GM19324 (cell line): ENCODE measurements at regions not wholly inside any gene's neighbourhood (a gene's known extent, or its start where the extent isn't known, plus 50 kb on each side); places are given as distances from the start of the nearest gene placed in this dataset.

ENCODE experiments used
- ATAC-seq: cut with Tn5 transposase; IDR thresholded peaks from one replicate; pipeline ENCODE4 v1.9.1; 2021; ENCODE audit warnings: mild to moderate bottlenecking, moderate library complexity; ENCODE audit not compliant: unreplicated experiment, low FRiP score

- no peak for ATAC-seq
Measured at GRCh38 chr1:37265786-37266667, 208.4 kb upstream of the ZC3H12A start.

GRCh38 chr1:37267111-37267835, 207.1 kb upstream of the ZC3H12A start:
- no peak for ATAC-seq

- no peak for ATAC-seq
Measured at GRCh38 chr1:37270639-37271038, 203.7 kb upstream of the ZC3H12A start.

- no peak for ATAC-seq
Measured at GRCh38 chr1:37272626-37273025, 201.8 kb upstream of the ZC3H12A start.

GRCh38 chr1:37274486-37274885, 199.9 kb upstream of the ZC3H12A start:
- ATAC-seq, result no peak

- no peak for ATAC-seq
Measured at GRCh38 chr1:37274938-37275631, 199.3 kb upstream of the ZC3H12A start.

- ATAC-seq, result no peak
Measured at GRCh38 chr1:37277366-37277765, 197.0 kb upstream of the ZC3H12A start.

GRCh38 chr1:37281354-37281753, 193.0 kb upstream of the ZC3H12A start:
- ATAC-seq, result no peak

- ATAC-seq, result no peak
Measured at GRCh38 chr1:37282764-37283163, 191.6 kb upstream of the ZC3H12A start.

- ATAC-seq, result no peak
Measured at GRCh38 chr1:37284053-37284452, 190.3 kb upstream of the ZC3H12A start.

- no peak for ATAC-seq
Measured at GRCh38 chr1:37286881-37287280, 187.5 kb upstream of the ZC3H12A start.

GRCh38 chr1:37288900-37289299, 185.5 kb upstream of the ZC3H12A start:
- ATAC-seq, result peak; percentile 94

- no peak for ATAC-seq
Measured at GRCh38 chr1:37290718-37291117, 183.7 kb upstream of the ZC3H12A start.

- ATAC-seq, result no peak
Measured at GRCh38 chr1:37292789-37293188, 181.6 kb upstream of the ZC3H12A start.

GRCh38 chr1:37294096-37294495, 180.3 kb upstream of the ZC3H12A start:
- no peak for ATAC-seq

GRCh38 chr1:37294529-37294928, 179.9 kb upstream of the ZC3H12A start:
- ATAC-seq, result no peak

- no peak for ATAC-seq
Measured at GRCh38 chr1:37298769-37299168, 175.6 kb upstream of the ZC3H12A start.

- ATAC-seq, result no peak
Measured at GRCh38 chr1:37299216-37299615, 175.2 kb upstream of the ZC3H12A start.

GRCh38 chr1:37303884-37304574, 170.4 kb upstream of the ZC3H12A start:
- ATAC-seq, result no peak

- ATAC-seq, result no peak
Measured at GRCh38 chr1:37305108-37305507, 169.3 kb upstream of the ZC3H12A start.

GRCh38 chr1:37305841-37306240, 168.5 kb upstream of the ZC3H12A start:
- no peak for ATAC-seq
